ENCODE measurements at regions not wholly inside any gene's neighbourhood (a gene's known extent, or its start where the extent isn't known, plus 50 kb on each side); places are given as distances from the start of the nearest gene placed in this dataset.

- no peak for DNase-seq (ENCODE audit: low read depth)
- in situ Hi-C loops (cut with HindIII; ENCODE audit: low pct_unique_long_range_greater_than_20kb, low sequenced_read_pairs) = no loop called here
Measured at GRCh38 chr14:57943541-57943940, 77.6 kb upstream of the SLC35F4 start.

GRCh38 chr14:57943038-57943437 is 77.1 kb upstream of the SLC35F4 start:
- in situ Hi-C loops (cut with HindIII; ENCODE audit: low pct_unique_long_range_greater_than_20kb, low sequenced_read_pairs) = no loop called here
- no peak for DNase-seq (ENCODE audit: low read depth)

GRCh38 chr14:57939084-57939483 is 73.2 kb upstream of the SLC35F4 start:
- in situ Hi-C loops (cut with HindIII; ENCODE audit: low pct_unique_long_range_greater_than_20kb, low sequenced_read_pairs) = no loop called here
- DNase-seq (ENCODE audit: low read depth) = no peak

- no peak for DNase-seq (ENCODE audit: low read depth)
- in situ Hi-C loops (cut with HindIII; ENCODE audit: low pct_unique_long_range_greater_than_20kb, low sequenced_read_pairs) = no loop called here
Measured at GRCh38 chr14:57938533-57938932, 72.6 kb upstream of the SLC35F4 start.

- in situ Hi-C loops (cut with HindIII; ENCODE audit: low pct_unique_long_range_greater_than_20kb, low sequenced_read_pairs) = no loop called here
- DNase-seq (ENCODE audit: low read depth) = no peak
Measured at GRCh38 chr14:57937676-57938075, 71.8 kb upstream of the SLC35F4 start.

- in situ Hi-C loops (cut with HindIII; ENCODE audit: low pct_unique_long_range_greater_than_20kb, low sequenced_read_pairs) = no loop called here
- DNase-seq (ENCODE audit: low read depth) = peak; percentile 22
Measured at GRCh38 chr14:57933349-57933748, 67.5 kb upstream of the SLC35F4 start.

- in situ Hi-C loops (cut with HindIII; ENCODE audit: low pct_unique_long_range_greater_than_20kb, low sequenced_read_pairs) = no loop called here
- DNase-seq (ENCODE audit: low read depth) = no peak
Measured at GRCh38 chr14:57930241-57930975, 64.5 kb upstream of the SLC35F4 start.

GRCh38 chr14:57928732-57929131 is 62.8 kb upstream of the SLC35F4 start:
- no peak for DNase-seq (ENCODE audit: low read depth)
- in situ Hi-C loops (cut with HindIII; ENCODE audit: low pct_unique_long_range_greater_than_20kb, low sequenced_read_pairs) = no loop called here

- in situ Hi-C loops (cut with HindIII; ENCODE audit: low pct_unique_long_range_greater_than_20kb, low sequenced_read_pairs) = no loop called here
- DNase-seq (ENCODE audit: low read depth) = no peak
Measured at GRCh38 chr14:57921377-57921776, 55.5 kb upstream of the SLC35F4 start.

- DNase-seq (ENCODE audit: low read depth) = no peak
- in situ Hi-C loops (cut with HindIII; ENCODE audit: low pct_unique_long_range_greater_than_20kb, low sequenced_read_pairs) = no loop called here
Measured at GRCh38 chr14:57918791-57919190, 52.9 kb upstream of the SLC35F4 start.

Data from Caki2 (cell line).